Nucleus accumbens (tissue), 56 donors: ENCODE measurements at regions not wholly inside any gene's neighbourhood (a gene's known extent, or its start where the extent isn't known, plus 50 kb on each side); places are given as distances from the start of the nearest gene placed in this dataset.

Experiments used
- DNase-seq, 56 donors: peaks; one replicate each; lab custom pipeline; 2025; lab: John Stamatoyannopoulos, UW

DNA sequence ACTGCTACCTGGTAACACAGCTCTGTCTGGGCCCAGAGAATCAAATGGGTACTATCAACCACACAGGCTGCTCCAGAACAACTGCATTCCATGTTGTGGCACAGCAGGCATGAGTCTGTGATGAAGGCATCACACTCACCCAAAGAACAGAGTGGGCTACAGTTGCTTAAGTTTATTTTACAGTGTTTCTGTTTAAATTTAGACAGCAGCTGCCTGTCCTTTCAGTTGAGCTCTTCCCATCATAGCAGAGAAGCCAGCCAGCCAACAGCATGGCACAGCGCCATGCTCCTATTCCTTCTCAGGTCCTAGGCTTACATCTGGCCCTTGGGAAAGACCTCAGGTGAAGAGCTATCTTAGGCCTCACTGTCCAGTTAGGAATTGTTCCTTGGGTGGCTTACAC, 147.0 kb upstream of the FRMD6 start:
- DNase-seq: no peak

DNA sequence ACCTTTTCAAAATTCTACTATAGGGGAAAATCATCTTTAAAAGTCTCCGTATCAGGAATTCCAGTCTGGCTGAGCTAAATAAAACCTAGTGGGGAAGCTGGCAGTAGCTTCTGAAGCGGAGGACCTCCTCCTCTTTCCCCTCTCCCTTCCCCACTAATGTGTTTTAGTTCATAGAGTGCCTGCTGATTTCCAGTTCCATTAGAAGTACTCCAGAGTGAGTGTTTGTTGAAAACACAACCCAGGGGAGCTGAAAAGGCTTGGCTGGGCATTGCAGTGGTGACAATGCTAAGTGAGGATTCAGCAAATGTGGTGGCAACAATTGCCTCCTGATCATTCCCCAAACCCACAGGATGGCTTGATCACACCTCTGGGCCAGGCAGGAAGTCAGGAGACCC, 144.2 kb upstream of the FRMD6 start:
- DNase-seq: peak in 10 of 56 donors; percentile 8 to 50 (median 22)

DNA sequence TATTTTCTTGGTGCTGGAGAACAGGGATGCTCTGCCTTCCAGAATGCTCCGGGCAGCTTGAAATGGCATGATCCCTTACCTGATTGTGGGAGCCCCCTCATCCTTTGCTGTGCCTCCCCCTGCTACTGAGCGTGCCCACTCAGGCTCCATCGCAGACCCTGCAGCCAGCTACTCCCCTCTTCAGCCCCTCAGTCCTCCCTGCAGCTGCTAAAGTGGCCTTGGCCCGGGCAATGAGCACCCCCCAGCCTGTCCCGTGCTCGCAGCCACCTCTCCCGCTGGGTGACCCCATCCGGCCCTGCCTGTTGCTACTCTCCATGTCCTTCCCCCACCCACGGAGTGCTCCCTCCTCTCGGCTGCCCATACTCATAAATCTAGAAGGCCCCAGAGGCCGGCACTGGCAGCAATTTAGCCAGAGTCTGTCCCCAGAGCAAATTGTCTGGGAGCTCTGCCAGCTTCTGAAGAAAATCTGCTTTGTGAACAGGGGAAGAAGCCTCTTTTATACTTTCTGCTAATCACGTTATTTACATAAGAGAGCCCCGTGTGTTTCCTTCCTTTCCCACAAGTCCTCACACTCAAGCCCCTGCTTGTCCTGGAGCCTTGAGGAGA, 143.7 kb upstream of the FRMD6 start:
- peak in 53 of 56 donors; percentile 7 to 85 (median 53) for DNase-seq

DNA sequence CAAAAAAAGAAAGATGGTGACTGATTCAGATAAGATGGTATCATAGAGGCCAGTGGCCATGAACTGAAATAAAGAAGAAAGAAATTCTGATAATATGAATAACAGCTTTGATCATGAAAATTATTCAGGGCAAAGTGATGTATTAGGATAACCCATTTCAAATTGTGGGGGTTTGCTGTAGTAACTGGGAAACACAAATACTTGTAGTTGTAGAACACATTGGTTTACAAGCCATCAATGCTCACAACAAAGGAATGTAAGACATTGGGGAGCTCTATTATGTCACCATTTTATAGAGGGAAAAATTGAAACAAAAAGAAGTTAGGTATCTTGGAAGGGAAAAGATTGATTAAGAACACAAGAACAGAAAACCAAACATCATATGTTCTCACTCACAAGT, 140.4 kb upstream of the FRMD6 start:
- no peak for DNase-seq

DNA sequence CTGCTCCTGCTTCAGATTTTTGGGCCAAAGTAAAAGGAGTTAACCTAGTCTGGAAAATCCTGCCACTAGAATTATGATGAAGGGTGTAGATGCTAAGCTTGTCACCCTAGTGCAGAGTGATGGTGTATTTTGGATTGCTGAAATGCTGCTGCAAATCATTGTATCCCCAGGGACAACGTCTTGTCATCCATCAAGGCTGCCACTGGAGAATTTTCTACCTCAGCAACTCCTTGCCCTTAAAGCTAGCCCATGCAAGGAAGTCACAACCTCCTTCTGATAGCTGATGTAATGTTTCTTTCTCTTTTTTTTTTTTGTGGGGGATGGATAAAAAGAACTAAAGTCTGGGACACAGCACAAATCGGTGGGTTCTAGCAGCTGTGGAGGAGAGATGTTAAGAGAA, 139.4 kb upstream of the FRMD6 start:
- DNase-seq: no peak

DNA sequence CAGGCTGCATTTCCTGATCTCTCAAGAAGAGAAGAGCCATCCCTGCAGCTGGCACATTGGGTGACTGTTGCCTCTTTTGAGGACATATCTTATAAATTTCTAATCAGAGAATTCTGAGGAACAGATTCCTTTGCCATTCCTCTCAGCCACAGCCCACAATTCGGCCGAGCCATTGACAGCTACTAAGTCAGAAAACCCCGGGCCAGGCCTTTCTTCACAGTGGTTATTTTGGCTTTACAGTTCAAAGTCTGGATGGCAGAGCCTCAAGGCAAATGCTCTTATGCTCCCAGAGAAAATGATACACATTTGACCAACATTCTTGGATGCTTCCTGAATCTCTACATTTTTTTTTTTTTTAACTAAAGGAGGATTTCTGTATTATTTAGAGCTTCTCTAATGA, 138.4 kb upstream of the FRMD6 start:
- no peak for DNase-seq

DNA sequence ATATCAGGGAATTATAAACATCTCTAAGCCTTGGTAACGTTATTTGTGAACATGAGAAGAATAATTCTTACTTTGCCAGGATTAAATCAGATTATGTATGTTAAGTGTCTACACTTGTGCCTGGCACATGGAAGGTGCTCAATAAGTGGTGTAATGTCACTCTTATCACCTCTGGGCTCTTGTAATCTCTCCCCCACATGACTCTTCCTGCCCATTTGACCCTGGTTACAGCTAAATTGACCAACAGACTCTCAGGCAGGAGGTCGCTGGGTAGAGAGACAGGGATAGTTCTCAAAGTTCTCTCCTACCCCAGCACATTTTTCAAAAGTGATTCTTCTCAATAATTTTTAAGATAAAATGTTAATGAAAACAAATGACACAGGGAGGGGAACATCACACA, 137.8 kb upstream of the FRMD6 start:
- no peak for DNase-seq

DNA sequence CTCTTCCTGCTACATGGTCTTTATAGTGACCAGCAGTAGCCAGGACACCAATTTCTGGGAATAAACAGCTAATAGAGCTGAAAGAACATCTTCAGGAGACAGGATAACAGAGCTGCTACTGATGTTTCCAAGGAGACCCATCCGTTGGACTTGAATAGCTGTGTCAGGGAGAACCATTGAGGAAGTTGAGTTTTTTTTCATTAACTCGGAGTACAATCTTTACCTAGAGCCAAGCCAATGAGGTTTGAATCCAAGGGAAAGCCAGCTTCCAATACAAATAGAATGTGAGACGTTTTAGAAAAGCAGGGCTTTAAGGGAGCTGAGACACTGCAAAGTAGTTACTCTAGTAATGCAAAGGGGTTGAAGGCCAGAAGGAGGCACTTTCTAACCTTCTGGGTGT, 136.1 kb upstream of the FRMD6 start:
- no peak for DNase-seq

DNA sequence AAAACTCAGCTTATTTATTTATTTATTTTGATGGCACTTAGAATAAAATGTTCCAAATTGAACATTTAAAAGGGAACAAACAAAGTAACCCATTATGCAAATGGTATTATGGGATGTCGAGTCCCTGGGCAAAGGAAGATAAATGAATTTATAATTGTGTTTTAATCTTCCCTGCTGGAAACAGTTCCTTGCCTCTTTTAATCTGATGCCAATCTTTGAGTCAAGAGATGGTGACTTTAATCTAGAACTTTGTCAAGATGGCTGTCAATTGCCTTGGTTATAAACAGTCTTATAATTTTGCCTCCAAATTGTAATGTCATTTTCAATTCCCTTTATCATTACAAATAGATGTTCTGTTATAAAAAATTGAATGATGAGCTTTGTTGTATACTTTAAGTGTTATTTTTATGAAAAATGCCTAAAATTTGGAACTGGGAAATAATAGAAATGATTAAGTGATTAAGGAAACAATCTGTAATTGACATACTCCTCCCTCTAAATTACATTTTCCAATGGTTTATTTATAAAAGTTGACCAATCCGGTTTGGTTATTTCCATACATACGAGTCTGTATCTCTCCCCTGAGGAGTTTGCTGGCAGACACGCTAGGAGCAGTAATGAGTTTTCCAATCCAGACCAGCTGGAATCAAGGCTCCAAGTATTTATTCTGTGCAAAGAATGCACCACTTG, 134.9 kb upstream of the FRMD6 start:
- no peak for DNase-seq

DNA sequence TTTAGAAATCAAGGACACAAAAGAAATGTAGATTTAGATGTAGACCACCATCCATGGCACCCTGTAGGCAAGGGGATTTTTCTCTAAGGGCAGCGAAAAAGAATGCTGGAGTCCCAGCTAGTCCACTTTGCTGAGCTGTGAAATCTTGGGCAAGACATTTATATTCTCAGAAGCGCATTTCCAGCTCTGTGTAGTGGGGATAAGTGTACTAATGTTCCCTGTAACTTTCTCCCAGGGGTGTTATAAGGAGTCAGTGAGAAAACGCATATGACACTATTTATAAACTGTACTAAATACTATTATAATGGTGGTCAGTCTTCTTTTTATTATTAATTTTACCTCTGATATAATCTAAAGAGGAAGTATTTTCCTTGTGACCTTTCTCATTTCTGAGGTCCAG, 133.4 kb upstream of the FRMD6 start:
- DNase-seq: no peak

DNA sequence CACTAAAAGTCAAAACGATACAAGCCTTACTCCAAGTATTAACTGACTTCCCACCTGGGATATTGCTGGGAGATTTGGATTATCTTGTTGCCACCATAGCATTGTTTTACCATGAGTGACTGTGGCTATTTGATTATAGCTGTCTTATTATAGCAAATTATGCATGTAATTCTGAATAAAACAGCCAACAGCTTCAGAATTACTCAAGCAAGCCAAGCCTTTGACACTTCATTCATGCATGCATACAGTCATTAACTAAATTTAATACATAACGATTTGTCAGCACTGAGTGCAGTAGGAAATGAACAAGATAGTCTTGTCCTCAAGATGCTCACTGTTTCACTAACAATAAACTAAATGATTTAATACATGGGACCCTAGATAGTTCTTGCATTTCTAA, 133.0 kb upstream of the FRMD6 start:
- DNase-seq: no peak

DNA sequence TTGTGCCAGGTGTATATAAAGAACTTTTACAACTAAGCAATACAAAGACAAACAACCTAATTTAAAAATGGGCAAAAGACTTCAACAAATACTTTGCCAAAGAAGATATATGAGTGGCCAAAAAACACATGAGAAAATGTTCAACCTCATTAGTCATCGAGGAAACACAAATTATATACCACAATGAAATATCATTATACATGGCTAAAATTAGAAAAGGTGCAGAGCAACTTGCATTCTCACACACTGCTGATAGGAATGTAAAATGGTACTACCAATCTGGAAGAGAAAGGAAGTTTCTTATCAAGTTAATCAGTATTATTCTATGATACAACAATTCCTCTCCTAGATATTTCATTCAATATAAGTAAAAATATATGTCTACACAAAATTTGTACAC, 131.6 kb upstream of the FRMD6 start:
- DNase-seq: no peak

DNA sequence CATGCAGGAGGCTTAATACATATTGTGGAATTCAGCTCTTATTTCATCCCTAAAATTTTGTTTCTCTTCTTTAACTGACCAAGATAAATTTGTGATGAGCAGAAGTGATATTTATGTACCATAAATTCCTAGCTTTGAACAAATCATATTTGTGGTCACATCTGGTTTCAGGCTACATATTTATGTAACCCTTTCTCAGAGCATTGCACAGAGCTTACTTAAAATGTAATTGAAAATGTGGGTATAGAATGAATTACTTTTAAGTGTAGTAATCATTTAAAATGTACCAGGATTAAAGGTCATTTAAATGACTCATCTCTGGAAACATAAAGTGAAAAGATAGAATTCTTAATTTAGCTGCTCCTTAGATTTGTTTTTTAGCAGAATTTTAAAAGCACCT, 129.9 kb upstream of the FRMD6 start:
- DNase-seq: no peak

DNA sequence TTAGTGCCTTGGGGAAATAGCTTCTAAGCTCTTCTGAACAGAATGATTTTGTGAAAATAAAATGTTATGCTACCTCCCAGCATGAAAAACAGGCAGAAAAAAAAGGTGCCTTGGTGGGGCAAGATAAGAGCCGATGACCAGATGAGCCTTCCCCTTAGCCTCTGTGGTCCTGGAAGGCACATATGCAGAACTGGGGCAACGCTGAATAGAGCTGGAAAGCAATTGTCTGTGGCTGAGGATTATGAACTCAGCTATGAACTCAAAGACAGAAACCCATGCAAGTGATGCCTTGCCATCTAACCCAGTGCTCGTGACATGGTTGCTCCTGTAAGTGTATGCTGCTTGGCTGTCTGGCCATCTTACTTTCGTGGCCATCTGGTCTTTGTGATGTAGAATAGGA, 128.5 kb upstream of the FRMD6 start:
- DNase-seq: no peak

DNA sequence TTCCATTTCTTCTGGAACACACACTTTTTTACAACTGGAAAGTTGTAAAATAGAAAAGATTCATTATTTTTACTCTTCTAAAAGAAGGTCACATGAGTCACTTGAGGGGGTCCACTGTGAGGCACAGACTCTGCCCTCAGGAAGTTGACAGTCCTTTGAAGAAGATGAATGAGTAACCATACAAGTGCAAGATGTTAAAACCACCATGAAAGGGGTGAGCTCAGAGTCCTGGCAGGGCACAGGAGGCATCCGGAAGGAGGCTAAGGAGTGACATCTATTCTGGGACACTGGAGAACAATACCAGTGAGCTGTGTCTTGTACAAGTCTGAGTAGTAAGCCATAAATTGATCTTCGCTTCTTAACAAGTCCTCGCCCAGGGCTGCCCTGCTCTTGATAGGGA, 126.0 kb upstream of the FRMD6 start:
- DNase-seq: no peak

DNA sequence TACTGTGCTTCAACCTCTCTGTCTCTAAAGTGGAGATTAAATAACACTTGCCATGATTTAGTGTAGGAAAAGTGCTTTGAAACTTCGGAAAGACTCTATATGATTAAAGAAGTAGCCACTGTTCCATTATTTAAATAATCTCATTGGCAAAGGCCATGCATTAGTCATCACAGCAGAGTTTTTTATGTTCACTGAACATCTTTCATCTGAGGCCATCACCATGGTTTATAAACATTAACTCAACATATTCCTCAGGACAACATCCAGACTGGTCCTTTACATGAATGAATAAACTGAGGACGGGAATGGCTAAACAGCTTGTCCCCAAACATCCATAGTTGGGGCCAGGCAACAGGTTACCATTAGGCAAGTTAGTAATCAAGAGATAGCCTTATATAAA, 124.6 kb upstream of the FRMD6 start:
- no peak for DNase-seq

DNA sequence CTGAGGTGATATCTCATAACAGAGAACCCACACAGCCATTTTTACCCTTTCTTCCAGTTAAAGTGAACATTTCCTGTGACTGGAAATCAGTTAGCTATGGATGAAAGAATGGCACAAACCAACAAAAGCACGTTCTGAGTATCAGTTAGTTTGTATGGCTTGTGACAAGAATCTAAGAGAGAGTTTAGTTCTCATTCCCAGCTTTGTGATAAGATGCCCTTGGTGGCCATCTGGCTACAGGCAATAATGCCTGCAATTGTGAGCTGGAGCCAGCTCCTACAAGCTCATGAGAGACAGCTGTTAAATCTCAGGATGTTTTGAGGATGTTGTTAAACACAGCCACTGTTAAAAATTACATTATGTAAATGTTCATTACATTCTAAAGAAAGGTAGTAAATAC, 122.0 kb upstream of the FRMD6 start:
- DNase-seq: no peak

DNA sequence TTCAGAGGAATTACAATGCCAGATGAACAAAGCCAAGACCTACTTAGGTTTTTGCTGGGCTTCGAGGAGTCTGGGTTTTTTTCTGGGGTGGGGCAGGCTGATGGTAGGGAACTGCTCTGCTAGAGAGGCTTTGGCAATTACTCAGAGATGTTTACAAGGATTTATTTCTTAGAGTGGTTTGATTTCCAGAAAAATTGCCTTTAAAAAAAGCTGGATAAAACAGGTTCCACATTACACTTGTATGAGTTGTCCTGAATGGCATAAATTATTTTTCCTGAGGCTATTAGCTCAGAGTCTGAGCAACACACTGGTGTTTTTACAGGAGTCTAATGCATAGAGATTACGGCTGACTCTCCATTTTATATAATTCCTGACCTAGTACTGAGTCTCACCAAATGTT, 118.5 kb upstream of the FRMD6 start:
- DNase-seq: no peak

DNA sequence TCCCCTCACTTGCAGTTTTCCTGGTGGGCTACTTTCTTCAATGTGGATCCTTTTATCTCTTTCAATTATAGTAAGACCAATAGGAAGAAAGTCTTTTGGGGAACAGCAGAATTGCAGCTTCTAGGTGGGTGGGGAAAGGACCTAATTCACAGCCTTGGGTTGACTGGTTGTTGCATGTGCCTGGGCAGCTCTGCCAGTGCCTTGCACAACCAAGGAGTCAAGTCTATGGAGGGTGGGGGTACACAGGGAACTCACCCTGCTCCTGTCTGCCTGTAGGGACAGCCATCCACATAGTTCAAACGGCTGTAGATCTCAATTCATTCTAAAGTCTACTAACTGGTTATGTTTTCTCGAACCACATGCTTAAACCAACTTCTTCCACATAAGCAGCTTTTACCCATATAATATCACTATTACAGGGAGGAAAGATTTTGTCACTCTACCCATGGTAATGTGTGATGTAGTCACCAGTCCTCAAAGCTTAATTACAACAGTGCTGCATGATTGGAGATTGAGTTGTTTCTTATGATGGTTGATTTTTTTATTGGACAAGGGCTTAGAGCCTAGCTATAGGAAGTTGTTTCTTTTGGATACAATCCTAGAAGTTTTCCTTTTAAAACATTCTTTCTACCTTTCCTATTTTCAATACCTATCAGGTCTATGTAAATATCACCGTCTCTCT, 117.7 kb upstream of the FRMD6 start:
- DNase-seq: no peak

DNA sequence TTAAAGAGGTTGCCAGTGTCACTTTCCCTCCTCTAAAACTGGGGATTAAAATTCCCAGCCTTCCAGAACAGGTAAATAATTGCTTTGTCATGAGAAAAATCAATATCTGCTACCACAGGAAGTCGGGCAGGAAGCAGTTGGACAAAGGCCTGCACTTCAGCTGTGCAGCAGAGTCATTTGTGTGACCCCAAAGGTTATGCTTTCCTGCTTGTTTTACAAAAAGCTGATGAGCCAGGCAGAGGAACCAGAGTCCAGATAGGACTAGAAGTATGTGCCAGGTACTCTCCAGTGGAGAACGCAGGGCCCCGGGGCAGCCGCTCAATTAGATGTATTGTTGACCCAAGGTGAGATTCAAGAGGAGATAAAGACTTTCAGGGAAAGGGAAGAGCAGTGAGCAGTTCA, 117.1 kb upstream of the FRMD6 start:
- no peak for DNase-seq

DNA sequence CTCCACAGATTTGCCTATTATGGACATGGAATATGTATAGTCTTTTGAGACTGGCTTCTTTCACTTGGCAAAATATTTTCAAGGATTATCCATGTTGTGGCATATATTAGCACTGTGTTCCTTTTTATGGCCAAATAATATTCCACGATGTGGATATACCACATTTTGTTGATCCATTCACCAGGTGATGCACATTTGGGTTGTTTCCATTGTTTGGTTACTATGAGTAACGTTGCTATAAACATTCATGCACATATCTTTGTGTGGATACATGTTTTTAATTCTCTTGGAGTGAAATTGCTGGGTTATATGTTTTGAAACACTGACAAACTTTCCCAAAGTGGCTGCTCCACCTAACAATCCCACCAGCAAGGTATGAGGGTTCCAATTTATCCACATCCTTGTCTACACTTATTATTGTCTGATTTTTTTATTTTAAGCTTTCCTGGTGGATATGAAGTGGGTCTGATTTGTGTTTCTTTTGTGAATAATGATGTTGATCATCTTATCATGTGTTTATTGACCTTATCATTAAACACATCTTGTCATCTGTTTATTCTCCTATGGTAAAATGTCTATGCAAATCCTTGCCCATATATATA, 116.2 kb upstream of the FRMD6 start:
- DNase-seq: no peak

DNA sequence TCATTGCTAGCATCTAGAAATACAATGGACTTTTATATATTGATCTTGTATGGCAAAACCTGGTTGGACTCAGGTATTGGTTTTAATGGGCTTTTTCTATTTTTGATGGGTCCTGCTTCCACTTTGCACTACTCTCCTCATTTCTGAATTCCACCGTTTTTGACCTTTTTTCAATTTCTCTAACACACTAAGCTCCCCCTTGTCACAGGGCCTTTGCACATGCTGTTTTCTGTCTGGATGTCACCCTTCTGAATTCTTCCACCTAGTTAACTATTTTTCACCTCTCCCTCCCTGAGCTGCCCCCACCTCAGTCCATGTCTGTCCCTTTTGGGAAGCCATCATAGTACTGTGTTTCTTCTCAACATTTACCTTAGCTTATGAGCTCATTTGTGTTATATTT, 112.7 kb upstream of the FRMD6 start:
- DNase-seq: no peak
